Astrocyte (in vitro differentiated cells and primary cell): ENCODE measurements at regions not wholly inside any gene's neighbourhood (a gene's known extent, or its start where the extent isn't known, plus 50 kb on each side); places are given as distances from the start of the nearest gene placed in this dataset.

Experiments
- CTCF ChIP-seq: IDR thresholded peaks from 2 replicates; pipeline ENCODE4 v1.5.1; 2011; ENCODE audit warnings: low read depth, mild to moderate bottlenecking, inconsistent platforms, low read length, moderate library complexity; ENCODE audit not compliant: insufficient read depth
- EZH2 ChIP-seq: IDR thresholded peaks from 2 replicates; pipeline ENCODE4 v1.6.1; 2012; ENCODE audit warnings: mild to moderate bottlenecking, low read length, inconsistent platforms; ENCODE audit not compliant: insufficient read depth

DNA sequence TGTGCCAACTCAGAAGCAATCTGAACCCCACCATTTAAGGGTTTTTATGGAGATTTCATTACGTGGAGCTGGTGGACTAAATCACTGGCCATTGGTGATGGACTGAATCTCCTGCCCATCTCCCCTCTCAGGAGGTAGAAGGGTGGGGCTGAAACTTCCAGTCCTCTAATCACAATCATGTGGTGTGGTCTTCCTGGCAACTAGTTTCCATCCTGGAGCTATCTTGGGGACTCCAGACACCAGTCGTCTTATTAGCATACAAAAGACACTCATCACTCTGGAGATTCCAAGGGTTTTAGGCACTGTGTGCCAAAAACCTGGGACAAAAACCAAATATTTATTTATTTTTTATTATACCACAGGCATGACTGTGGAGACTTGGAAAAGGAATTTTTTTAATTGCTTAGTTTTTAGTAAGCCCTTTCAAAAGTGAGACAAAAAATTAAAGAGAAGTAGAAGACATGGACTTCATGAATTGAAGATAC, 203.6 kb downstream of the WNT5A start:
- TF ChIP-seq CTCF (no peak), EZH2 (no peak)
